NCI-H1436 treated with DMSO at 0.1 percent for 48 hours (cell line): ENCODE measurements at regions not wholly inside any gene's neighbourhood (a gene's known extent, or its start where the extent isn't known, plus 50 kb on each side); places are given as distances from the start of the nearest gene placed in this dataset.

ENCODE experiments used
- DNase-seq: peaks from one replicate; lab custom pipeline; 2025; lab: John Stamatoyannopoulos, UW

- no peak for DNase-seq
Observed at GRCh38 chr10:123526356-123527064, 139.6 kb upstream of the GPR26 start.

- no peak for DNase-seq
Observed at GRCh38 chr10:123527151-123527550, 139.0 kb upstream of the GPR26 start.

- no peak for DNase-seq
Observed at GRCh38 chr10:123529146-123529760, 136.9 kb upstream of the GPR26 start.

GRCh38 chr10:123530166-123530870 is 135.8 kb upstream of the GPR26 start:
- DNase-seq: no peak

GRCh38 chr10:123535386-123535785 is 130.8 kb upstream of the GPR26 start:
- no peak for DNase-seq

DNA sequence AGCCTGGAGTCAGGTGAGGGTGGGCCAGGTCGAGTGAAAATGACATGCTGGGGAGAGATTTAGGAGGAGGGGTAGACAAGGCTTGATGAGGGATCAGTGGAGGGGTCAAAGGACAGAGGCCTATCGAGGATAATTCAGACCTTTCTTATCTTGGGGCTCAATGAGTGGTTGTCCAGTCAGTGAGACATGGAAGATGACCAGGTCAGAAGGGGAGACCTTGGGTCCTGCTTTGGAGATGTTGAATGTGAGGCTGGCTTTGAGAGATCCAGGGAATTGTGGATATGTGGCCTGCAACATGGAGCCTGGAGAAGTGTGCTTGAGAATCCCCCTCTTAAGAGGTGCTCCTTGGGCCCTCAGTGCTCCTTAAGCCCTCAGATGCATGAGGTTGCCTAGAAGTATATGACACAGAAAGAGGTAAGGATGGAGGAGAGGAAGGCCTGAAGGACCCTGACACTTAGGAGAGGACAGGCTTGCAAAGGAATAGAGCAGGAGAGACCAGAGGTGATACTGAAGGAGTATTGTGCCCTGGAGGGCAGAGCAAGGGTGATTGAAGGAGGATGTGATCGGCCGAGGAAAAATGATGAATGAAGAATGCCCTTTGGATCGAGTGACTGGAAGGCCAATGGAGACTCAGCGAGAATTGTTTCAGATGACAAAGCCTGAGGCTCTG is 129.8 kb upstream of the GPR26 start:
- DNase-seq: no peak

DNA sequence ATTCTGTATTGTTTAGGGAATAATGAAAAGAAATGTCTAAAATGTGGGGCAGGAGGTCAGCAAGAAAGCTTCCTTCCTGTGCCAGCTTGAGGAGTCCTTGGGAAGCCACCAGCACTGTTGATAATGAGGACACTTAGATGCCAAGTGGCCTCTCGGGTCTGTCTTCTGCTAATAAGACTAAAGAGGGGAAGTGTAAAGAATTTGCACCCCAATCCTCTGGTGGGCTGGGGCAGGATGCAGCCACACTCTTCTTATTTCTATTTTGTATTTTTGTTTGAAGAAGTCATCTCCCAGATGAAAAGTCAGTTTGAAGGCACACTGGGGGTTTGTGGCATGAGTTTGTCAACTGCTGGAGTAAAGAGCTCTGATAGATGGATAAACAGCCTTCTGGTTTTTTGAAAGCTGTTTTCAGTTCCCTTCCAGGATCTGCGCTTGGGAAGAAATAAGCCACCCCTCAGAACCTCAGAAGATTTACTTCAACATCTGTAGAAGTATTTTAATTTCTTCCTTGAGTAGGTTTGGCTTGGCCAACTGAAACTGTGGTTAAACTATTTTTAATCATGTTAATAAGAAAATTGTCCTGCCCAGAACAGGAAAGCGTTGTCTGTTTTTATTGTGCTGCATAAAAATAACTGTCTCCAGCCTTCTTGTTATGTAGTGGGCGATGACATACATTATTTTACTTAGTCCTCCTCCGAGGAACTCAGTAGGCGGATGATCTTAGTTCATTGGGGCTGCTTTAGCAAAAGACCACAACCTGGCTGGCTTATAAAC is 128.8 kb upstream of the GPR26 start:
- DNase-seq: no peak

DNA sequence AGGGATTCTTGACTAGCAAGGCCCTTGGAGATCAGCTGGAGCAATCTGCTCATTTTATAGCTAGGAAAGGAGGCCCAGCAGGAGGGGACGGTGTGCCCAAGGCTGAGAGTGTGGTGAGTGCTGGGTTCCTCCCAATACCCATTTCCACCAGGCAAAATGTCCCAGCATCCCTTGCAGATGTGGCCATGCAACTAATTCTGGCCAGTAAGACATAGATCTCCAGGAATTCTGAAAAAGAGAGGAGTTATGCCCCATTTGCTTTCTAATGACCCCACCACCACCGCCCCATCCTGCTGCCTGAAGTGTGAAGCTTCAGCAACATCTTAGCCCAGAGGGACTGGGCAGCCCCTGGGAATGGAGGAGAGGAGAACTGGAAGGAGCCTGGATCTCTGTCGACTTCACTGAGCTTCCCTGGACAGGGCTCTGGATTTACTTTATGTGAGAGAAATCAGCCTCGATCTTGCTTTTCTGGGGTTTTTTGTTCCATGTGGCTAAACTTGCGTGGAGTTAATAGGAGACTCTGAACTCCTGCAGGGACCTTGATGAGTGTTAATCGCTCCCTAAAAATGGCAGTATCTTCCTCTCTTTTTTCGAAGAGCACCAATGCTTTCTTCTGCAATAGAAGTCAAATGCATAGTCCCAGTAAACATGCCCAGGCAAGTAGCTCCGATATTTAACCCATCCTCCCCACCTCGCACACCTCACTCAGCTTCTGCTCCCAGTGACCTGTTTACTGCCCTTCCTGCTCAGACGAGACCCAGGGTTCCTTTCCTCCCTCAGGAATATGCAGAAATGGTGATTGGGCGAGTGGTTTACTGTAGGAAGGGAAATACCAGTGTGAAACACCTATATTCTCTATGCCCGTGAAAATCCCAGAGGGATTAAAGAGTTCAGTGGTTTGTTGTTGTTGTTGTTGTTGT is 127.5 kb upstream of the GPR26 start:
- DNase-seq: no peak

- no peak for DNase-seq
Observed at GRCh38 chr10:123544986-123545385, 121.2 kb upstream of the GPR26 start.

DNA sequence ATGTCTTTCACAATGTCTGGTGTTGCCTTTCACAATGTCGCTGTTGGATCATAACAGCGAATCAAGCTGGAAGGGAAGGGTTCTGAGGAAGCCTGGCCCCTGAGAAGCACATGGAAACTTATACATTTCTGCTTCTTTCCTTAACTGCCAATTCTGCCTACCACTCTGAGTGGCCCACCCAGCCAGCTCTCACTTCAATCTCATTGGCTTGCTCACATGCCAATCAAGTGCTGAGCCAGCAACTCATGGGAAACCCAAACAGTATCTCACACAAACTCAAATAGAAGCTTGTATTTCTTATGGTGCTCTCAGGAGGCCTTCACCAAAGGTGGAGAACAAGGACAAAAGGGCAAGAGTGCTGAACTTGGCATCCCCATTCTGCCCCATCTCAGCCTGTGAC is 117.4 kb upstream of the GPR26 start:
- no peak for DNase-seq

- no peak for DNase-seq
Observed at GRCh38 chr10:123549761-123550454, 116.2 kb upstream of the GPR26 start.

DNA sequence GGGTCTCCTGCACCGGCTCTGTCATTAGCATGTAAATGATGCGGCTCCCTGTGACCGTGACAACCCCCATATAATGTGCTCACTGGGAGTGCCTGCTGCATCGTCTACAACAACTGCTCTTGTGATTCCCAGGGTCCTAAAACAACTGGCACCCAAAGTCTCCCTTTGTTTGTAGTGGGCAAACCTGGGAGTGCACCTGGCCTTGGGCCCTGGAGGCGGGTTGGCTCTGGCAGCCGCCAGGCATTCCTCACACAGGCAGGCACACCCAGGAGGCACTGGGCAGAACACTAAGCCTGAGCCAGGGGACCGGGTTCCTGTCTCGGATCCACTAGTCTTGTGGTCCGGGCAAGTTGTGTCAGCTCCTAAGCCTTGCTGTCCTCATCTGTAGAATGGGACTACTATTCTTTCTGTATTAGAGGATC is 115.5 kb upstream of the GPR26 start:
- DNase-seq: no peak

DNA sequence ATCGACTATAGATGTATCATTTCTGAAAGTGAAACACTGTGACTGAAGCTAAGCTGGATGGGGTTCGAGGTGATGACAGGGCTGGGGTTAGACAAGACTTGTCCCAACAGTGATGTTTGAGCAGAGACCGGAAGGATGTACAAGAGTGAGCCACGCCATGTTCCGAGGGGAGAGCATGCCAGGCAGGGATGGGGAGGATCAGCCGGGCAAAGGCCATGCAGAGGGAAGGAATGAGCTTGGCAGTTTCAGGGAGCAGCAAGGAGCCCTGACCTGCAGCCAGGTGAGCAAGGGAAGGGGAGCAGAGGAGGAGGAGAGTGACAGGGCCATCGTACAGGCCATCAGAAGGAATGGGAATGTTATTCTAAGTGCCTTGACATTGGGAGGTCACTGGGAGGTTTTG is 114.9 kb upstream of the GPR26 start:
- no peak for DNase-seq

- DNase-seq: no peak
Observed at GRCh38 chr10:123552760-123553554, 113.2 kb upstream of the GPR26 start.

DNA sequence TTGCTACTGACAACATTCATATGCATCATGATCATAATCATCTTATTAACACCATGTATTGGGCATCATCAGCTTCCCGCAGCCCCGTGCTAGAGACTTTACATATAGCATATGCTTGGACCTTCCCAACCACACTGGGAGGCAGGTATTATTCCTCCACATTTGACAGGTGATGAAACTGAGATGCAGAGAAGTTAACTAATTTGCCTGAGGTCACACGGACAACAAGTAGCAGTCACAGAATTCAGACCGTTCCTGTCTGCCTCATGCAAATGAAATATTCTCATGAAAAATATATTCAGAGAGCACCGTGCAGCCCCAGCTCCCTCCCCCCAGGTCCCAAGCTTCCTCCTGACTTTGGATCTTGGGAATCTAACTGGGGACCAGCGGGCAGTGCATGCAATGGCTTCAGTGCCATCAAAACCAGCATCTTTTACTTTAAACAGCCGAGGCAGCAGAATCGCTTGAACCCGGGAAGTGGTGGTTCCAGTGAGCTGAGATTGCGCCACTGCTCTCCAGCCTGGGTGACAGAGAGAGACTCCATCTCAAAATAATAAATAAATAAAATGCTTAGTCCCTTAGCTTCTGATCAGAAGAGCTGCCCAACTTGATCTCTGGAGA is 112.2 kb upstream of the GPR26 start:
- no peak for DNase-seq

GRCh38 chr10:123554656-123555055 is 111.5 kb upstream of the GPR26 start:
- DNase-seq: no peak

DNA sequence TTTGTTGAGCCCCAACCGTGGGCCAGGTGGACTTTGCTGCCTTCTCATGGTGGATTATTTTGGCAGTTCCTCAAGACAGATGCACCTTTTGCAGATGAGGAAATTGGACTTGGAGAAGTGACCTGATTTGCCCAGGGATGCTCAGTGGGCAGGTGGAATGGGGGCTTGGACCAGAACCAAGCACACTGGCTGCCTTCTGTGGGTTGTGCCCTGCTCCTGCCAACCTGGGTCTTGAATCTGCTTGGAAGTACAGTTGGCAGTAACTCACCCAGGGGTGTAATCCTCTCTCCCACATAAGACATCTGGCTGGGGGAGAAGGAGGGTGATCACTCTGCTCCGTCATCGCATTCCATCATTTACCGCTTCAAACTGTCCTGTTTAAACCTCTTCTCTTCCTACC is 110.5 kb upstream of the GPR26 start:
- DNase-seq: no peak

GRCh38 chr10:123556049-123556448 is 110.1 kb upstream of the GPR26 start:
- DNase-seq: no peak

DNA sequence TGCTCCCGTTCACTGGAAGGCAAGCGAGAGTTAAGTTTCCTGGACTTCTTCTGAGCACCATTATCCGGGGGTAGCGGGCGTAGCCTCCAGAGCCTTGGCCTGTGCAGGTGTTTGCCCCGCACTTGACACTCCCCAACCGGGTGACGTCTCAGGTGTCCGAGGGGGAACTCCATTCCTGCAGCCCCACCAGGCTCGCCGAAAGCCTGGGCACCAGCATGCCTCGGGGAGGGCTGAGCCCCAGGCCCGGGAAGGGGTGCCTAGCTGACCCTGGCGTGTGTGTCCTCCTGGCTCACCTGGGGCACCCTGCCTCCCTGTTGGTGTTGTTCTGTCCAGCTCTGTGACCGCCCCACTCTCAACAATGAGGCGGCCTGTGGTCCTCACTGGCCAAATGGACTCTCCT is 109.4 kb upstream of the GPR26 start:
- no peak for DNase-seq
